ENCODE measurements at regions not wholly inside any gene's neighbourhood (a gene's known extent, or its start where the extent isn't known, plus 50 kb on each side); places are given as distances from the start of the nearest gene placed in this dataset.

DNA sequence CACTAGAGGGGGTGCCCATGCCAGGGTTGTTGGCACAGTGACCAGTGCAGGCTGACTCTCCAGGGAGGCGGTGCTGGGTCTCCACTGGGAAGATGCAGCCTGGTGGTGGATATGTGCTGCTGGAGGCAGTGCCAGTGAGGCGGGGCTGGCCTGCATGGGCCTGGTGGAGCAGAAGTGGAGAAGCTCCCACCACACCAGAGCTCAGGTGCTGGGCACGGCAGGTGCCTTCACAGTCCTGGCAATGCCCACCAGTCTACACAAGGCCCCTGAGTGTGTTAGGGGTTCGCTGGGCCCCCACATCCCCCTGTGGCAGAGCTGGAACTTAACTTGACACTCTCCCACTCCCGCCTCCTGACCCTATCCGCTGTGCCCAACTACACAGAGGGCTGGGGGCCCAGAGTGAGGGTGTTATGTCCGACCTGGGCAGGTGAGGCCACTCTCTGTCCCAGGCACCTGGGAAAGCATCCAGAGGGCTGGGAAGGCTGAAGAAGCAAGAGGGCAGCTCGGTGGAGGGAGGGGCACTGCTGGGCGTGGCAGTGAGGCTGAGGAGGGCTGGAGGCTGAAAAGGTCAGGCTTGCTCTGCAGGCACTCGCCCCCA lies 102.4 kb upstream of the B3GAT1 start:
- Histone ChIP-seq H3K27ac (ENCODE audit: low read length in 2 of 2) (no peak overlapping the region), H3K4me1 (ENCODE audit: control insufficient read depth in 2 of 2, insufficient read depth in 2 of 2, low read length in 2 of 2) (no peaks in the 10 kb centered on the region), H3K4me2 (replicated peaks; ENCODE audit: low read depth, low read length, poor library complexity, severe bottlenecking) (no peak overlapping the region), H3K9me3 (ENCODE audit: control extremely low read depth in 1 of 3, control insufficient read depth in 2 of 3, insufficient read depth in 1 of 3, low read length in 2 of 3) (no peaks in the 10 kb centered on the region), H3K27me3 (replicated peaks in 1 of 4; ENCODE audit: control extremely low read depth in 1 of 4, control insufficient read depth in 3 of 4, insufficient read depth in 4 of 4, low read length in 3 of 4) (no peaks in the 10 kb centered on the region), H3K9ac (ENCODE audit: low read length) (no peak overlapping the region), H2AFZ (ENCODE audit: insufficient read depth, low read depth, low read length, poor library complexity, severe bottlenecking) (no peak overlapping the region), H3K36me3 (replicated peaks in 1 of 2; ENCODE audit: control extremely low read depth in 1 of 2, control insufficient read depth in 1 of 2, extremely low read depth in 1 of 2, insufficient read depth in 2 of 2, low read length in 1 of 2) (no peaks in the 10 kb centered on the region), H3K4me3 (ENCODE audit: control extremely low read depth in 1 of 5, extremely low read depth in 1 of 5, insufficient read depth in 1 of 5, low read depth in 2 of 5, low read length in 4 of 5) (no peak overlapping the region), H3K79me2 (ENCODE audit: control insufficient read depth, insufficient read depth, low read length) (no peaks in the 10 kb centered on the region), H4K20me1 (ENCODE audit: control insufficient read depth, insufficient read depth, low read length, poor library complexity, severe bottlenecking) (no peaks in the 10 kb centered on the region)
- no peak for ATAC-seq (ENCODE audit: low read depth)
- no peak overlapping the region for H3K4me3 Mint-ChIP-seq
- 51% methylated on average over 4 of the region's 10 CpGs for WGBS (ENCODE audit: insufficient coverage)
- no peak for DNase-seq
- TF ChIP-seq, protein P1, sequence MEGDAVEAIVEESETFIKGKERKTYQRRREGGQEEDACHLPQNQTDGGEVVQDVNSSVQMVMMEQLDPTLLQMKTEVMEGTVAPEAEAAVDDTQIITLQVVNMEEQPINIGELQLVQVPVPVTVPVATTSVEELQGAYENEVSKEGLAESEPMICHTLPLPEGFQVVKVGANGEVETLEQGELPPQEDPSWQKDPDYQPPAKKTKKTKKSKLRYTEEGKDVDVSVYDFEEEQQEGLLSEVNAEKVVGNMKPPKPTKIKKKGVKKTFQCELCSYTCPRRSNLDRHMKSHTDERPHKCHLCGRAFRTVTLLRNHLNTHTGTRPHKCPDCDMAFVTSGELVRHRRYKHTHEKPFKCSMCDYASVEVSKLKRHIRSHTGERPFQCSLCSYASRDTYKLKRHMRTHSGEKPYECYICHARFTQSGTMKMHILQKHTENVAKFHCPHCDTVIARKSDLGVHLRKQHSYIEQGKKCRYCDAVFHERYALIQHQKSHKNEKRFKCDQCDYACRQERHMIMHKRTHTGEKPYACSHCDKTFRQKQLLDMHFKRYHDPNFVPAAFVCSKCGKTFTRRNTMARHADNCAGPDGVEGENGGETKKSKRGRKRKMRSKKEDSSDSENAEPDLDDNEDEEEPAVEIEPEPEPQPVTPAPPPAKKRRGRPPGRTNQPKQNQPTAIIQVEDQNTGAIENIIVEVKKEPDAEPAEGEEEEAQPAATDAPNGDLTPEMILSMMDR (IDR thresholded peaks at IDR 0.05) = no peak
- no peak for TF ChIP-seq EZH2 (IDR thresholded peaks at IDR 0.05; ENCODE audit: borderline replicate concordance, insufficient read depth, low read depth, low read length, poor library complexity, severe bottlenecking)
- intact Hi-C loops (cut with micrococcal nuclease) = no loop called here
- no peaks in the 10 kb centered on the region for H3K9me3 Mint-ChIP-seq (ENCODE audit: insufficient read depth)
- H3K27me3 Mint-ChIP-seq = peaks cover 8% of the 10 kb centered on the region
- ChIA-PET CTCF (no interaction called here), POLR2A (no interaction called here)
- no peaks in the 10 kb centered on the region for H3K4me1 Mint-ChIP-seq
- no peak overlapping the region for H3K27ac Mint-ChIP-seq

DNA sequence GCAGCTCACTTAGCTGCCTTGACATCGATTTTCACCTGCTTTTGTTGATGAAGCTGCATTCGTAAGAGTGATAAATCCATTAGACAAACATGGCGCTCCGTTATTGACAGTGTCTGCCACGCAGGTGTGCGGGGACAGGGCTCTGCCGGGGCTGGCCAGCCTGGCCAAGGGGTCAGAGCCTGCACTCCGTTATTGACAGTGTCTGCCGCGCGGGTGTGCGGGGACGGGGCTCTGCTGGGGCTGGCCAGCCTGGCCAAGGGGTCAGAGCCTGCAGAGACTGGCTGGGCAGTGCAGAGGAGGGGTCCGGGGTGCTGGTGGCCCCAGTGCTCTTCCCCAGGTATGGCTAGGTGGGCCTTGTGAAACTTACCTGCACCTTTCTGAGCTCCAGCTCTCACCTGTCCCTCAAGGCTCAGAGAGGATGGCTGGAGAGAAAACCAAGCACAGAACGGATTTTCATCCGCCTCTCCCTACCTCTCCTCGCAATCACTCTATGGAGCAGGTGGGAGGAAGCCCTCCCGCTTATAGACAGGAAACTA lies 101.6 kb upstream of the B3GAT1 start:
- ChIA-PET CTCF (no interaction called here), POLR2A (no interaction called here)
- Histone ChIP-seq H3K79me2 (ENCODE audit: control insufficient read depth, insufficient read depth, low read length) (no peaks in the 10 kb centered on the region), H4K20me1 (ENCODE audit: control insufficient read depth, insufficient read depth, low read length, poor library complexity, severe bottlenecking) (no peaks in the 10 kb centered on the region), H2AFZ (ENCODE audit: insufficient read depth, low read depth, low read length, poor library complexity, severe bottlenecking) (no peak overlapping the region), H3K9me3 (ENCODE audit: control extremely low read depth in 1 of 3, control insufficient read depth in 2 of 3, insufficient read depth in 1 of 3, low read length in 2 of 3) (no peaks in the 10 kb centered on the region), H3K4me2 (replicated peaks; ENCODE audit: low read depth, low read length, poor library complexity, severe bottlenecking) (no peak overlapping the region), H3K27me3 (replicated peaks in 1 of 4; ENCODE audit: control extremely low read depth in 1 of 4, control insufficient read depth in 3 of 4, insufficient read depth in 4 of 4, low read length in 3 of 4) (no peaks in the 10 kb centered on the region), H3K4me1 (ENCODE audit: control insufficient read depth in 2 of 2, insufficient read depth in 2 of 2, low read length in 2 of 2) (no peaks in the 10 kb centered on the region), H3K9ac (ENCODE audit: low read length) (no peak overlapping the region), H3K27ac (ENCODE audit: low read length in 2 of 2) (no peak overlapping the region), H3K4me3 (ENCODE audit: control extremely low read depth in 1 of 5, extremely low read depth in 1 of 5, insufficient read depth in 1 of 5, low read depth in 2 of 5, low read length in 4 of 5) (no peak overlapping the region), H3K36me3 (replicated peaks in 1 of 2; ENCODE audit: control extremely low read depth in 1 of 2, control insufficient read depth in 1 of 2, extremely low read depth in 1 of 2, insufficient read depth in 2 of 2, low read length in 1 of 2) (no peaks in the 10 kb centered on the region)
- DNase-seq (no peak), ATAC-seq (ENCODE audit: low read depth) (no peak)
- Mint-ChIP-seq H3K4me1 (no peaks in the 10 kb centered on the region), H3K27me3 (peaks cover 8% of the 10 kb centered on the region), H3K4me3 (no peak overlapping the region), H3K27ac (no peak overlapping the region), H3K9me3 (ENCODE audit: insufficient read depth) (no peaks in the 10 kb centered on the region)
- intact Hi-C loops (cut with micrococcal nuclease) = no loop called here
- TF ChIP-seq, protein P1 (IDR thresholded peaks at IDR 0.05) = no peak
- TF ChIP-seq EZH2 (IDR thresholded peaks at IDR 0.05; ENCODE audit: borderline replicate concordance, insufficient read depth, low read depth, low read length, poor library complexity, severe bottlenecking) = no peak
- 71% methylated on average over 14 of the region's 18 CpGs for WGBS (ENCODE audit: insufficient coverage)
